Body of pancreas (tissue), 4 donors: ENCODE measurements at regions not wholly inside any gene's neighbourhood (a gene's known extent, or its start where the extent isn't known, plus 50 kb on each side); places are given as distances from the start of the nearest gene placed in this dataset.

Experiments
- POLR2A ChIP-seq, 3 donors: fragments of 450-650 bp; IDR thresholded peaks; one replicate each; pipeline ENCODE4 v1.6.1; 2016; ENCODE audit warnings: antibody characterized with exemption in 3 of 3, mild to moderate bottlenecking in 2 of 3
- TF ChIP-seq, protein P1 (sequence below), 7 experiments: fragments of 450-650 bp in 4 of 7; fragments of 200-600 bp in 3 of 7; sonication (generic) in 3 of 7; IDR thresholded peaks; one replicate each; pipeline ENCODE4 v1.5.1; 2016 to 2019; ENCODE audit warnings: antibody characterized with exemption in 7 of 7

DNA sequence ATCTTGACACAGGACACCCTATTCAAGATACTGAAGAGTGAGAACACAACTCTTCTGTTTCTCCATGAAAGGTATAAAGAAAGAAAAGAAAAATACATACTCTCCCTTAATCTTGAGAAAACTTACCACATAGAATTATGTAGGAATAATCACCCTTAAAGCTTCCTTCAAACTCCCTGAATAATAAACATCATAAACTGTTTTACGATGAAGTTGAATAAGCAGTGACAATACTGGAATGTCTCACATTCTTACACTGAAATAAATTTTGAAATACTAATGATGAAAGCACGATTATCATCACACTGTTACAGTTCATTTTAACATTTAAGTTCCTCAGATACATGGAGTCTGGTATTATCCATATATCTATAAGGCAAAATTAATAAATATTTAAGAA lies 306.2 kb downstream of the IPMK start:
- TF ChIP-seq, protein P1, sequence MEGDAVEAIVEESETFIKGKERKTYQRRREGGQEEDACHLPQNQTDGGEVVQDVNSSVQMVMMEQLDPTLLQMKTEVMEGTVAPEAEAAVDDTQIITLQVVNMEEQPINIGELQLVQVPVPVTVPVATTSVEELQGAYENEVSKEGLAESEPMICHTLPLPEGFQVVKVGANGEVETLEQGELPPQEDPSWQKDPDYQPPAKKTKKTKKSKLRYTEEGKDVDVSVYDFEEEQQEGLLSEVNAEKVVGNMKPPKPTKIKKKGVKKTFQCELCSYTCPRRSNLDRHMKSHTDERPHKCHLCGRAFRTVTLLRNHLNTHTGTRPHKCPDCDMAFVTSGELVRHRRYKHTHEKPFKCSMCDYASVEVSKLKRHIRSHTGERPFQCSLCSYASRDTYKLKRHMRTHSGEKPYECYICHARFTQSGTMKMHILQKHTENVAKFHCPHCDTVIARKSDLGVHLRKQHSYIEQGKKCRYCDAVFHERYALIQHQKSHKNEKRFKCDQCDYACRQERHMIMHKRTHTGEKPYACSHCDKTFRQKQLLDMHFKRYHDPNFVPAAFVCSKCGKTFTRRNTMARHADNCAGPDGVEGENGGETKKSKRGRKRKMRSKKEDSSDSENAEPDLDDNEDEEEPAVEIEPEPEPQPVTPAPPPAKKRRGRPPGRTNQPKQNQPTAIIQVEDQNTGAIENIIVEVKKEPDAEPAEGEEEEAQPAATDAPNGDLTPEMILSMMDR (IDR thresholded peaks at IDR 0.05) = no peak
- TF ChIP-seq POLR2A (IDR thresholded peaks at IDR 0.05) = no peak
